Chondrocyte (in vitro differentiated cells): ENCODE measurements at regions not wholly inside any gene's neighbourhood (a gene's known extent, or its start where the extent isn't known, plus 50 kb on each side); places are given as distances from the start of the nearest gene placed in this dataset.
"Not testable (repeated sequence)": the region's sequence is repeated elsewhere in the genome, so short reads cannot be mapped to it uniquely, and the experiment has no call there.

Experiments
- DNase-seq: peaks from one replicate; pipeline ENCODE4 v3.0.0; 2021; ENCODE audit warnings: mixed read lengths, low spot score
- H3K27ac Mint-ChIP-seq: one replicate; pipeline ENCODE4 v1.8.0; 2021; ENCODE audit warnings: mild to moderate bottlenecking, moderate library complexity, mixed read lengths; ENCODE audit not compliant: unreplicated experiment
- H3K27me3 Mint-ChIP-seq: 2 replicates; pipeline ENCODE4 v1.8.0; 2021; ENCODE audit warnings: low read depth, mixed read lengths
- H3K36me3 Mint-ChIP-seq: 2 replicates; pipeline ENCODE4 v1.8.0; 2021; ENCODE audit warnings: low read depth, mixed read lengths
- H3K4me1 Mint-ChIP-seq: 2 replicates; pipeline ENCODE4 v1.8.0; 2021; ENCODE audit warnings: low read depth, mild to moderate bottlenecking, mixed read lengths
- H3K4me3 Mint-ChIP-seq: one replicate; pipeline ENCODE4 v1.8.0; 2021; ENCODE audit warnings: mild to moderate bottlenecking, moderate library complexity, mixed read lengths; ENCODE audit not compliant: unreplicated experiment
- H3K9me3 Mint-ChIP-seq: 2 replicates; pipeline ENCODE4 v1.8.0; 2021; ENCODE audit warnings: low read depth, mixed read lengths
- TF ChIP-seq, protein P1 (sequence below): fragments of 200-600 bp; sonication (generic); IDR thresholded peaks from 2 replicates; pipeline ENCODE4 v1.5.0; 2021; ENCODE audit warnings: antibody characterized with exemption, mild to moderate bottlenecking, moderate library complexity

DNA sequence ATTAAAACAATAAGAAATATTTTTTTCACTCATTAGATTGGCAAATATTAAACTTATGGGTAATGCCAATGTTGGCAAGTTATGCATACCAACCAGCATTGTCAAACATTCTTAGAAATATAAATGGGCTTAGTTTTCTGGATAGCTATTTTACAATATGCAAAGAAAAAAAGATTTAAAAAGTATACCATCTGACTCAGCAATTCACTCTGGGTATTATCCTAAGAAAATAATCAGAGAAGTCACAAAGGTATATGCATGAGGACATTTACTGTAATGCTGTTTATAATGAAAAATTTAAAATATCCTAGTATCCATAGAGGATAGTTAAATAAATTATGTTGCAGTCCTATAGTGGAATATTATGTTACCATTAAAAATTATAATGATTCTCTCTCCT is 57.4 kb upstream of the PTPDC1 start:
- Mint-ChIP-seq H3K4me3 (no peak overlapping the region), H3K27me3 (no peaks in the 10 kb centered on the region), H3K9me3 (peaks cover 19% of the 10 kb centered on the region), H3K27ac (no peak overlapping the region), H3K36me3 (peaks cover 6% of the 10 kb centered on the region), H3K4me1 (peaks cover 23% of the 10 kb centered on the region)
- TF ChIP-seq, protein P1, sequence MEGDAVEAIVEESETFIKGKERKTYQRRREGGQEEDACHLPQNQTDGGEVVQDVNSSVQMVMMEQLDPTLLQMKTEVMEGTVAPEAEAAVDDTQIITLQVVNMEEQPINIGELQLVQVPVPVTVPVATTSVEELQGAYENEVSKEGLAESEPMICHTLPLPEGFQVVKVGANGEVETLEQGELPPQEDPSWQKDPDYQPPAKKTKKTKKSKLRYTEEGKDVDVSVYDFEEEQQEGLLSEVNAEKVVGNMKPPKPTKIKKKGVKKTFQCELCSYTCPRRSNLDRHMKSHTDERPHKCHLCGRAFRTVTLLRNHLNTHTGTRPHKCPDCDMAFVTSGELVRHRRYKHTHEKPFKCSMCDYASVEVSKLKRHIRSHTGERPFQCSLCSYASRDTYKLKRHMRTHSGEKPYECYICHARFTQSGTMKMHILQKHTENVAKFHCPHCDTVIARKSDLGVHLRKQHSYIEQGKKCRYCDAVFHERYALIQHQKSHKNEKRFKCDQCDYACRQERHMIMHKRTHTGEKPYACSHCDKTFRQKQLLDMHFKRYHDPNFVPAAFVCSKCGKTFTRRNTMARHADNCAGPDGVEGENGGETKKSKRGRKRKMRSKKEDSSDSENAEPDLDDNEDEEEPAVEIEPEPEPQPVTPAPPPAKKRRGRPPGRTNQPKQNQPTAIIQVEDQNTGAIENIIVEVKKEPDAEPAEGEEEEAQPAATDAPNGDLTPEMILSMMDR = no peak
- no peak for DNase-seq

DNA sequence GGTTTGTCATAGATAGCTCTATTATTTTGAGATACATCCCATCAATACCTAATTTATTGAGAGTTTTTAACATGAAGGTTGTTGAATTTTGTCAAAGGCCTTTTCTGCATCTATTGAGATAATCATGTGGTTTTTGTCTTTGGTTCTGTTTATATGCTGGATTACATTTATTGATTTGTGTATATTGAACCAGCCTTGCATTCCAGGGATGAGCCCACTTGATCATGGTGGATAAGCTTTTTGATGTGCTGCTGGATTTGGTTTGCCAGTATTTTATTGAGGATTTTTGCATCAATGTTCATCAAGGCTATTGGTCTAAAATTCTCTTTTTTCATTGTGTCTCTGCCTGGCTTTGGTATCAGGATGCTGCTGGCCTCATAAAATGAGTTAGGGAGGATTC is 61.8 kb upstream of the PTPDC1 start:
- not testable (repeated sequence) for H3K27ac Mint-ChIP-seq, H3K4me3 Mint-ChIP-seq, H3K36me3 Mint-ChIP-seq, H3K27me3 Mint-ChIP-seq, DNase-seq
- peaks cover 24% of the 10 kb centered on the region for H3K4me1 Mint-ChIP-seq
- H3K9me3 Mint-ChIP-seq = peaks cover 19% of the 10 kb centered on the region

DNA sequence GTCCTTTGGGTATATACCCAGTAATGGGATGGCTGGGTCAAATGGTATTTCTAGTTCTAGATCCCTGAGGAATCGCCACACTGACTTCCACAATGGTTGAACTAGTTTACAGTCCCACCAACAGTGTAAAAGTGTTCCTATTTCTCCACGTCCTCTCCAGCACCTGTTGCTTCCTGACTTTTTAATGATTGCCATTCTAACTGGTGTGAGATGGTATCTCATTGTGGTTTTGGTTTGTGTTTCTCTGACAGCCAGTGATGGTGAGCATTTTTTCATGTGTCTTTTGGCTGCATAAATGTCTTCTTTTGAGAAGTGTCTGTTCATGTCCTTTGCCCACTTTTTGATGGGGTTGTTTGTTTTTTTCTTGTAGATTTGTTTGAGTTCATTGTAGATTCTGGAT is 63.4 kb upstream of the PTPDC1 start:
- DNase-seq, H3K27ac Mint-ChIP-seq, H3K36me3 Mint-ChIP-seq, H3K27me3 Mint-ChIP-seq, H3K4me3 Mint-ChIP-seq: not testable (repeated sequence)
- Mint-ChIP-seq H3K4me1 (peaks cover 28% of the 10 kb centered on the region), H3K9me3 (peaks cover 12% of the 10 kb centered on the region)

DNA sequence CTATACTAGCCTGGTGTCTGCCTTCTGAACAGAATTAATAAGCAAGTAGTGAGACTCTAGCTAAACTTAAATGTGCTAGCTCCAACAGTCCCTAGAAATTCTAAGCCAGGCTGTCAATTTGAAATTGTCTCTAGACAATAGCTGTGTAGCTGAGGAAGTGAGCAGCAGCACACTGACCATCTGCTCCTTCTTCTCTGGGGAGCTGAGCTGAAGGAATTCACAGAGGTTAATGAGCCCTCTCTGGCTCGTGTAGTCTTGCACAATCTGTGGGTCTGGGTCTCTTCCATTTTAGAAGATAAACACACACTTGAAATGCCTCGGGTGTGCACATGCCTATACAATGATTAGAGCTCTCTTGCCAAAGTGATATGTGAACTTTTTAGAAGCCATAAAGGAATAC is 63.5 kb upstream of the BARX1 start:
- Mint-ChIP-seq H3K27ac (peak overlapping the region; percentile 39), H3K27me3 (no peaks in the 10 kb centered on the region), H3K36me3 (no peaks in the 10 kb centered on the region), H3K4me1 (peaks cover 36% of the 10 kb centered on the region), H3K4me3 (no peak overlapping the region), H3K9me3 (peaks cover 6% of the 10 kb centered on the region)
- TF ChIP-seq, protein P1 = no peak
- no peak for DNase-seq

DNA sequence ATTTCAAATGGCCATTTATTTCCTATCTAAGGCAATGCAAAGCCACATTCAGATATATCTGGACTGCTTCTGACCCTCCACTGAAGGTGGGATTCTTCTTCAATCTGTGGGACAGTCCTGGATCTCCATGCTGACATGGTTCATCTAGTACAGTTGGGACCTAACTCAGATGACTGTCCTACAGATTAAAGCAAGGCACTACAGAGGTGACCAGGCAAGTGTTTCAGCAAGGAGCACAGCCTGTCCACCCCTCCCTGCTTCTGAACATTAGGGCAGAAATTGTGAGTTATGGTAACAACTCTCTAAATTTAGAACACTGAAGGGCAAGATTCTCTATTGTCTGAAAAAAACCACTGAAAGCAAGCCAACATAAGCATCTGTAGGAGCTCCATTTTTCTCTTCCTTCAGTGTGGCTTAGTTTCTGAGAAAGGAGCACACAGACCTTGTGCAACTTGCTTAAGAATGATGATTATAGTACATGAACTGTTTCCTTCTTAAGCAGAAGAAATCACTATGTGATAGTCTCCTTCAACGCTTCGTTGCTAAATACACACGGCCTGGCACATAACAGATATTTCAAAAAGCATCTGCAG is 62.9 kb upstream of the BARX1 start:
- H3K9me3 Mint-ChIP-seq = peaks cover 2% of the 10 kb centered on the region
- no peaks in the 10 kb centered on the region for H3K27me3 Mint-ChIP-seq
- no peak for DNase-seq
- peaks cover 36% of the 10 kb centered on the region for H3K4me1 Mint-ChIP-seq
- H3K27ac Mint-ChIP-seq = peak overlapping the region; percentile 60
- TF ChIP-seq, protein P1 = no peak
- H3K4me3 Mint-ChIP-seq = no peak overlapping the region
- no peaks in the 10 kb centered on the region for H3K36me3 Mint-ChIP-seq

DNA sequence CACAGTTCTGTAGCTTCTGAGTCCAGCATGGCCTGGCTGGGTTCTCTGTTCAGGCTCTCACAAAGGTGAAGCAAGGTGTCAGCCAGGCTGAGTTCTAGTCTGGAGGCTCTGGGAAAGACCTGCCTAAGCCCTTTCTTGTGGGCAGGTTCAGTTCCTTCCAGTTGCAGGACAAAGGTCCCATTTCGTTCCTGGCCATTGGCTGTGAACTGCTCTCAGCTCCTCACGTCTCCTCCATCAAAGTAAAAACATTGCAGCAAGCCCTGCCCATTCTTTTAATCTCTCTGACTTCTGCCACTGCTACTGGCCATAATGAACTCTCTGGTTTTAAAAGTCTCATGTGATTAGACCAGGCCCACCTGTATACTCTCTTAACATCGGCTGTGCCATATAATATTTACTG is 61.6 kb upstream of the BARX1 start:
- DNase-seq = no peak
- H3K9me3 Mint-ChIP-seq = peaks cover 2% of the 10 kb centered on the region
- no peak overlapping the region for H3K27ac Mint-ChIP-seq
- TF ChIP-seq, protein P1 = no peak
- H3K27me3 Mint-ChIP-seq = no peaks in the 10 kb centered on the region
- H3K36me3 Mint-ChIP-seq = no peaks in the 10 kb centered on the region
- H3K4me1 Mint-ChIP-seq = peaks cover 38% of the 10 kb centered on the region
- H3K4me3 Mint-ChIP-seq = no peak overlapping the region
